Smooth muscle cell (in vitro differentiated cells): ENCODE measurements at regions not wholly inside any gene's neighbourhood (a gene's known extent, or its start where the extent isn't known, plus 50 kb on each side); places are given as distances from the start of the nearest gene placed in this dataset.

ENCODE experiments used
- DNase-seq: peaks from one replicate; lab custom pipeline; 2025; ENCODE audit not compliant: unreplicated experiment; lab: John Stamatoyannopoulos, UW
- H2AFZ ChIP-seq: fragments of 200-600 bp; sonication (generic); 2 replicates; pipeline ENCODE4 v1.6.0; 2016; ENCODE audit warnings: antibody characterized with exemption, low read depth, mild to moderate bottlenecking
- H3F3A ChIP-seq: fragments of 200-600 bp; sonication (generic); 2 replicates; pipeline ENCODE4 v1.6.0; 2017; ENCODE audit warnings: antibody characterized with exemption, low read depth
- H3K27ac ChIP-seq: fragments of 200-600 bp; sonication (generic); 2 replicates; pipeline ENCODE4 v1.5.1; 2016; ENCODE audit warnings: low read depth, mild to moderate bottlenecking
- H3K27me3 ChIP-seq: fragments of 200-600 bp; sonication (generic); 2 replicates; pipeline ENCODE4 v1.6.1; 2016; ENCODE audit warnings: low read depth, mild to moderate bottlenecking
- H3K36me3 ChIP-seq: fragments of 200-600 bp; sonication (generic); 2 replicates; pipeline ENCODE4 v1.5.1; 2016; ENCODE audit warnings: low read depth
- H3K4me1 ChIP-seq: fragments of 200-600 bp; sonication (generic); 2 replicates; pipeline ENCODE4 v1.5.1; 2016; ENCODE audit warnings: low read depth
- H3K4me2 ChIP-seq: fragments of 200-600 bp; sonication (generic); 2 replicates; pipeline ENCODE4 v1.6.0; 2016; ENCODE audit warnings: mild to moderate bottlenecking
- H3K4me3 ChIP-seq: fragments of 200-600 bp; sonication (generic); 2 replicates; pipeline ENCODE4 v1.5.1; 2016; ENCODE audit warnings: mild to moderate bottlenecking
- H3K79me2 ChIP-seq: fragments of 200-600 bp; sonication (generic); 2 replicates; pipeline ENCODE4 v1.6.0; 2016; ENCODE audit warnings: low read depth, mild to moderate bottlenecking
- H3K9ac ChIP-seq: fragments of 200-600 bp; sonication (generic); 2 replicates; pipeline ENCODE4 v1.6.0; 2016; ENCODE audit warnings: low read depth
- H3K9me3 ChIP-seq: fragments of 200-600 bp; sonication (generic); replicated peaks from 2 replicates; pipeline ENCODE4 v1.5.1; 2016; ENCODE audit warnings: low read depth
- H4K20me1 ChIP-seq: fragments of 200-600 bp; sonication (generic); 2 replicates; pipeline ENCODE4 v1.6.0; 2016; ENCODE audit warnings: low read depth
- WGBS: methylation state at CpG from one replicate; pipeline ENCODE4 v1.1.7; 2016; ENCODE audit warnings: low lambda C conversion rate; 5-methylcytosine and 5-hydroxymethylcytosine counted together
- TF ChIP-seq, protein P1 (sequence below): fragments of 200-600 bp; sonication (generic); IDR thresholded peaks from 2 replicates; pipeline ENCODE4 v1.5.1; 2017; ENCODE audit warnings: borderline replicate concordance, mild to moderate bottlenecking, antibody characterized with exemption; ENCODE audit not compliant: insufficient read depth, poor library complexity, severe bottlenecking

- no peak for DNase-seq
- H3K36me3 ChIP-seq, result no peaks in the 10 kb centered on the region
- peaks cover 21% of the 10 kb centered on the region for H3K27me3 ChIP-seq
- H3K9me3 ChIP-seq, result no peaks in the 10 kb centered on the region
- H2AFZ ChIP-seq, result no peak overlapping the region
- no peak overlapping the region for H3K4me3 ChIP-seq
- H3K79me2 ChIP-seq, result no peaks in the 10 kb centered on the region
- no peaks in the 10 kb centered on the region for H3F3A ChIP-seq
- H3K4me2 ChIP-seq, result no peak overlapping the region
- H3K4me1 ChIP-seq, result no peaks in the 10 kb centered on the region
- no peaks in the 10 kb centered on the region for H4K20me1 ChIP-seq
- H3K27ac ChIP-seq, result no peak overlapping the region
- no peak overlapping the region for H3K9ac ChIP-seq
- 93% methylated on average over 35 of the region's 39 CpGs for WGBS
- TF ChIP-seq, protein P1, sequence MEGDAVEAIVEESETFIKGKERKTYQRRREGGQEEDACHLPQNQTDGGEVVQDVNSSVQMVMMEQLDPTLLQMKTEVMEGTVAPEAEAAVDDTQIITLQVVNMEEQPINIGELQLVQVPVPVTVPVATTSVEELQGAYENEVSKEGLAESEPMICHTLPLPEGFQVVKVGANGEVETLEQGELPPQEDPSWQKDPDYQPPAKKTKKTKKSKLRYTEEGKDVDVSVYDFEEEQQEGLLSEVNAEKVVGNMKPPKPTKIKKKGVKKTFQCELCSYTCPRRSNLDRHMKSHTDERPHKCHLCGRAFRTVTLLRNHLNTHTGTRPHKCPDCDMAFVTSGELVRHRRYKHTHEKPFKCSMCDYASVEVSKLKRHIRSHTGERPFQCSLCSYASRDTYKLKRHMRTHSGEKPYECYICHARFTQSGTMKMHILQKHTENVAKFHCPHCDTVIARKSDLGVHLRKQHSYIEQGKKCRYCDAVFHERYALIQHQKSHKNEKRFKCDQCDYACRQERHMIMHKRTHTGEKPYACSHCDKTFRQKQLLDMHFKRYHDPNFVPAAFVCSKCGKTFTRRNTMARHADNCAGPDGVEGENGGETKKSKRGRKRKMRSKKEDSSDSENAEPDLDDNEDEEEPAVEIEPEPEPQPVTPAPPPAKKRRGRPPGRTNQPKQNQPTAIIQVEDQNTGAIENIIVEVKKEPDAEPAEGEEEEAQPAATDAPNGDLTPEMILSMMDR, result no peak
Observed at GRCh38 chr2:239736358-239737143, 288.6 kb downstream of the NDUFA10 start.

- no peak overlapping the region for H3K4me3 ChIP-seq
- H3K9me3 ChIP-seq, result no peaks in the 10 kb centered on the region
- no peaks in the 10 kb centered on the region for H3F3A ChIP-seq
- H3K36me3 ChIP-seq, result no peaks in the 10 kb centered on the region
- TF ChIP-seq, protein P1, result no peak
- peaks cover 15% of the 10 kb centered on the region for H3K27me3 ChIP-seq
- H3K79me2 ChIP-seq, result no peaks in the 10 kb centered on the region
- no peaks in the 10 kb centered on the region for H3K4me1 ChIP-seq
- H3K27ac ChIP-seq, result no peak overlapping the region
- H2AFZ ChIP-seq, result no peak overlapping the region
- H3K4me2 ChIP-seq, result no peak overlapping the region
- no peak for DNase-seq
- 85% methylated on average over 16 of the region's 16 CpGs for WGBS
- H3K9ac ChIP-seq, result no peak overlapping the region
- no peaks in the 10 kb centered on the region for H4K20me1 ChIP-seq
Observed at GRCh38 chr2:239735829-239736357, 289.2 kb downstream of the NDUFA10 start.

DNA sequence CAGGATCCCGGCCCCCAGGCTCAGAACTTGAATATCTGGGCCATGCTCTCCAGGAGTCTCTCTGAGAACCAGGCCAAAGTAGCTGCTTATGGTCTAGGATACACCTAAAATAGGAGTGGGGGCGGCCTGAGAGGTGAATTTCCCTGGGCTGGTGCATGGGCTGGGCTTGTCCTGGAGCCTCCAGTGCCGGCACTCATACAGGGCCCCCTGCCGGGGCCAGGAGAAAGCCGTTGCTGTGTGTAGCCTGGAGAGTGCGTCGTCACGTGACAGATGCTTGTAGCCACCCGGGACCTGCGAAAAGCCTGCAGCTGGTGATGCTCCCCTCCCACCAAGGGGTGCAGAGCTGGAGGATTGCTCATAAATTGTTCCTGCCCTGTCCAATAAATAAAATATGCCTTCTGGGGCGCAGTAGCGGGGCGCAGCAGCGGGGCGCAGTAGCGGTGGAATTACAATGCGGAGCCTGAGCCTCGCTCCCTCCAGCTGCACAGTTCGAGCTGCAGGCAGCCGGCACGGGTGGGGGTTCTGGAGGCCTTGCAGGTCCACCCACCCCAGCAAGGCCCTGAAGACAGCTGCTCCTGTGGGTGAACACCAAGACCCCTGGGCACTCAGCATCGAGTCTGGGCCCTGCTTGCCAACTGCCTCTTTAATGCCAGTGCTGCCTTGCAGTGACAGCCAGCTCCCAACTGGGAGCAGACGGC, 289.9 kb downstream of the NDUFA10 start:
- TF ChIP-seq, protein P1, result no peak
- Histone ChIP-seq H3K27ac (no peak overlapping the region), H3K36me3 (no peaks in the 10 kb centered on the region), H4K20me1 (no peaks in the 10 kb centered on the region), H3K4me2 (no peak overlapping the region), H3K27me3 (peaks cover 10% of the 10 kb centered on the region), H3K79me2 (no peaks in the 10 kb centered on the region), H3K9me3 (no peaks in the 10 kb centered on the region), H3K9ac (no peak overlapping the region), H3K4me1 (no peaks in the 10 kb centered on the region), H3F3A (no peaks in the 10 kb centered on the region), H3K4me3 (no peak overlapping the region), H2AFZ (no peak overlapping the region)
- DNase-seq, result no peak
- 57% methylated on average over 23 of the region's 23 CpGs for WGBS
